ENCODE measurements at regions not wholly inside any gene's neighbourhood (a gene's known extent, or its start where the extent isn't known, plus 50 kb on each side); places are given as distances from the start of the nearest gene placed in this dataset.

- intact Hi-C loops (cut with micrococcal nuclease), result no loop called here
- CTCF ChIA-PET, result interaction anchor here (0.6 to 1.2 kb wide), 5 partner anchors 10 to 400 kb away, joined by 3 to 13 read pairs (median 3); no protein-coding TSS in a partner anchor
Measured at GRCh38 chr7:25882151-25882773, 269.7 kb upstream of the NFE2L3 start.

GRCh38 chr7:25884265-25884828, 267.7 kb upstream of the NFE2L3 start:
- Mint-ChIP-seq H3K27me3 (ENCODE audit: low read depth) (peaks cover 14% of the 10 kb centered on the region), H3K36me3 (ENCODE audit: low read depth) (no peaks in the 10 kb centered on the region), H3K4me3 (no peak overlapping the region), H3K9me3 (no peaks in the 10 kb centered on the region), H3K4me1 (ENCODE audit: low read depth) (peaks cover 2% of the 10 kb centered on the region), H3K27ac (no peak overlapping the region)
- CTCF ChIA-PET, result no interaction called here
- no peak for DNase-seq
- intact Hi-C loops (cut with micrococcal nuclease), result no loop called here

More at GRCh38 chr7:25882151-25882773, 269.7 kb upstream of the NFE2L3 start:
- no peaks in the 10 kb centered on the region for H3K36me3 Mint-ChIP-seq (ENCODE audit: low read depth)
- H3K27me3 Mint-ChIP-seq (ENCODE audit: low read depth), result peaks cover 18% of the 10 kb centered on the region
- no peak overlapping the region for H3K4me3 Mint-ChIP-seq
- peaks cover 2% of the 10 kb centered on the region for H3K4me1 Mint-ChIP-seq (ENCODE audit: low read depth)
- DNase-seq, result no peak
- no peaks in the 10 kb centered on the region for H3K9me3 Mint-ChIP-seq
- no peak overlapping the region for H3K27ac Mint-ChIP-seq

- peaks cover 18% of the 10 kb centered on the region for H3K27me3 Mint-ChIP-seq (ENCODE audit: low read depth)
- H3K27ac Mint-ChIP-seq, result no peak overlapping the region
- CTCF ChIA-PET, result interaction anchor here (0.7 kb wide), 1 partner anchor 783 kb away, joined by 3 read pairs; no protein-coding TSS in a partner anchor
- DNase-seq, result no peak
- H3K9me3 Mint-ChIP-seq, result no peaks in the 10 kb centered on the region
- H3K36me3 Mint-ChIP-seq (ENCODE audit: low read depth), result no peaks in the 10 kb centered on the region
- H3K4me1 Mint-ChIP-seq (ENCODE audit: low read depth), result peaks cover 2% of the 10 kb centered on the region
- H3K4me3 Mint-ChIP-seq, result no peak overlapping the region
- intact Hi-C loops (cut with micrococcal nuclease), result no loop called here
Measured at GRCh38 chr7:25885057-25885576, 266.9 kb upstream of the NFE2L3 start.

GRCh38 chr7:25886387-25887240, 265.4 kb upstream of the NFE2L3 start:
- H3K4me3 Mint-ChIP-seq, result no peak overlapping the region
- H3K36me3 Mint-ChIP-seq (ENCODE audit: low read depth), result no peaks in the 10 kb centered on the region
- CTCF ChIA-PET, result interaction anchor here (0.8 kb wide), 1 partner anchor 71 kb away, joined by 3 read pairs; no protein-coding TSS in a partner anchor
- no peak for DNase-seq
- H3K9me3 Mint-ChIP-seq, result no peaks in the 10 kb centered on the region
- peaks cover 2% of the 10 kb centered on the region for H3K4me1 Mint-ChIP-seq (ENCODE audit: low read depth)
- peaks cover 19% of the 10 kb centered on the region for H3K27me3 Mint-ChIP-seq (ENCODE audit: low read depth)
- no peak overlapping the region for H3K27ac Mint-ChIP-seq
- intact Hi-C loops (cut with micrococcal nuclease), result no loop called here

- CTCF ChIA-PET, result interaction anchor here (0.8 kb wide), 1 partner anchor 70 kb away, joined by 3 read pairs; no protein-coding TSS in a partner anchor
- H3K27me3 Mint-ChIP-seq (ENCODE audit: low read depth), result peaks cover 14% of the 10 kb centered on the region
- no peak overlapping the region for H3K4me3 Mint-ChIP-seq
- H3K4me1 Mint-ChIP-seq (ENCODE audit: low read depth), result peaks cover 2% of the 10 kb centered on the region
- intact Hi-C loops (cut with micrococcal nuclease), result no loop called here
- H3K27ac Mint-ChIP-seq, result no peak overlapping the region
- H3K36me3 Mint-ChIP-seq (ENCODE audit: low read depth), result no peaks in the 10 kb centered on the region
- no peak for DNase-seq
- no peaks in the 10 kb centered on the region for H3K9me3 Mint-ChIP-seq
Measured at GRCh38 chr7:25887266-25887665, 264.7 kb upstream of the NFE2L3 start.

- DNase-seq, result no peak
- Mint-ChIP-seq H3K9me3 (no peaks in the 10 kb centered on the region), H3K36me3 (ENCODE audit: low read depth) (no peaks in the 10 kb centered on the region), H3K4me1 (ENCODE audit: low read depth) (peaks cover 5% of the 10 kb centered on the region), H3K4me3 (no peak overlapping the region), H3K27ac (no peak overlapping the region), H3K27me3 (ENCODE audit: low read depth) (peaks cover 12% of the 10 kb centered on the region)
- CTCF ChIA-PET, result interaction anchor here (0.7 kb wide), 1 partner anchor 68 kb away, joined by 3 read pairs; no protein-coding TSS in a partner anchor
- intact Hi-C loops (cut with micrococcal nuclease), result no loop called here
Measured at GRCh38 chr7:25887795-25888559, 264.0 kb upstream of the NFE2L3 start.

GRCh38 chr7:25889765-25890164, 262.2 kb upstream of the NFE2L3 start:
- Mint-ChIP-seq H3K9me3 (peaks cover 2% of the 10 kb centered on the region), H3K4me1 (ENCODE audit: low read depth) (peaks cover 21% of the 10 kb centered on the region), H3K36me3 (ENCODE audit: low read depth) (no peaks in the 10 kb centered on the region), H3K27me3 (ENCODE audit: low read depth) (peaks cover 8% of the 10 kb centered on the region), H3K4me3 (no peak overlapping the region), H3K27ac (no peak overlapping the region)
- CTCF ChIA-PET, result no interaction called here
- no peak for DNase-seq
- intact Hi-C loops (cut with micrococcal nuclease), result loop anchor here (5.0 to 10.0 kb wide), 5 partner anchors 188 to 793 kb away; partner anchors contain the start of genes CBX3, HNRNPA2B1 and NFE2L3

GRCh38 chr7:25891591-25891990, 260.4 kb upstream of the NFE2L3 start:
- H3K4me3 Mint-ChIP-seq, result no peak overlapping the region
- peaks cover 6% of the 10 kb centered on the region for H3K27me3 Mint-ChIP-seq (ENCODE audit: low read depth)
- no peak for DNase-seq
- H3K4me1 Mint-ChIP-seq (ENCODE audit: low read depth), result peaks cover 27% of the 10 kb centered on the region
- peaks cover 2% of the 10 kb centered on the region for H3K9me3 Mint-ChIP-seq
- no peak overlapping the region for H3K27ac Mint-ChIP-seq
- CTCF ChIA-PET, result interaction anchor here (2.6 to 4.8 kb wide), 3 partner anchors 168 to 474 kb away, joined by 20 to 31 read pairs (median 24); no protein-coding TSS in a partner anchor
- intact Hi-C loops (cut with micrococcal nuclease), result loop anchor here (5.0 to 10.0 kb wide), 5 partner anchors 186 to 791 kb away; partner anchors contain the start of genes CBX3, HNRNPA2B1 and NFE2L3
- no peaks in the 10 kb centered on the region for H3K36me3 Mint-ChIP-seq (ENCODE audit: low read depth)

GRCh38 chr7:25893436-25893835, 258.6 kb upstream of the NFE2L3 start:
- peaks cover 6% of the 10 kb centered on the region for H3K27me3 Mint-ChIP-seq (ENCODE audit: low read depth)
- peaks cover 25% of the 10 kb centered on the region for H3K4me1 Mint-ChIP-seq (ENCODE audit: low read depth)
- peak overlapping the region; percentile 72 for H3K4me3 Mint-ChIP-seq
- CTCF ChIA-PET, result interaction anchor here (0.6 to 4.8 kb wide), 33 partner anchors 12 to 789 kb away, joined by 3 to 32 read pairs (median 5); no protein-coding TSS in a partner anchor
- H3K9me3 Mint-ChIP-seq, result peaks cover 2% of the 10 kb centered on the region
- no peak overlapping the region for H3K27ac Mint-ChIP-seq
- no peak for DNase-seq
- intact Hi-C loops (cut with micrococcal nuclease), result loop anchor here (2.0 to 10.0 kb wide), 6 partner anchors 184 to 789 kb away; partner anchors contain the start of genes CBX3, HNRNPA2B1 and NFE2L3
- no peaks in the 10 kb centered on the region for H3K36me3 Mint-ChIP-seq (ENCODE audit: low read depth)

GRCh38 chr7:25894002-25894901, 257.7 kb upstream of the NFE2L3 start:
- peak overlapping the region; percentile 2 for H3K4me3 Mint-ChIP-seq
- intact Hi-C loops (cut with micrococcal nuclease), result loop anchor here (1.0 to 10.0 kb wide), 8 partner anchors 31 to 788 kb away; partner anchors contain the start of genes CBX3, HNRNPA2B1 and NFE2L3

More at GRCh38 chr7:25894002-25894901, 257.7 kb upstream of the NFE2L3 start:
- H3K9me3 Mint-ChIP-seq, result peaks cover 2% of the 10 kb centered on the region
- peaks cover 4% of the 10 kb centered on the region for H3K27me3 Mint-ChIP-seq (ENCODE audit: low read depth)
- peak; percentile 43 for DNase-seq
- CTCF ChIA-PET, result interaction anchor here (0.6 to 4.8 kb wide), 23 partner anchors 10 to 773 kb away, joined by 3 to 32 read pairs (median 4); no protein-coding TSS in a partner anchor
- no peaks in the 10 kb centered on the region for H3K36me3 Mint-ChIP-seq (ENCODE audit: low read depth)
- H3K27ac Mint-ChIP-seq, result no peak overlapping the region
- H3K4me1 Mint-ChIP-seq (ENCODE audit: low read depth), result peaks cover 25% of the 10 kb centered on the region

Data from activated naive CD4-positive, alpha-beta T cell treated with anti-CD3 and anti-CD28 coated beads for 36 hours (primary cell).